ENCODE measurements at regions not wholly inside any gene's neighbourhood (a gene's known extent, or its start where the extent isn't known, plus 50 kb on each side); places are given as distances from the start of the nearest gene placed in this dataset.
"Not testable (repeated sequence)": the region's sequence is repeated elsewhere in the genome, so short reads cannot be mapped to it uniquely, and the experiment has no call there.

GRCh38 chr7:9125246-9125645 is 691.8 kb downstream of the NXPH1 start:
- Mint-ChIP-seq H3K4me1 (no peaks in the 10 kb centered on the region), H3K36me3 (no peaks in the 10 kb centered on the region), H3K27me3 (no peaks in the 10 kb centered on the region), H3K9me3 (peaks cover 0 to 11% (median 2%) of the 10 kb centered on the region in 11 donors), H3K27ac (no peak overlapping the region), H3K4me3 (no peak overlapping the region)
- ATAC-seq (no peak), DNase-seq (no peak)
- Histone ChIP-seq H3K27ac (ENCODE audit: low read depth, low read length) (no peak overlapping the region), H3K4me3 (ENCODE audit: low read length) (no peak overlapping the region), H3K36me3 (ENCODE audit: control insufficient read depth in 2 of 3, insufficient read depth in 3 of 3, low read length in 3 of 3) (no peaks in the 10 kb centered on the region), H3K9me3 (ENCODE audit: control insufficient read depth in 2 of 3, low read length in 3 of 3) (no peaks in the 10 kb centered on the region), H3K4me1 (ENCODE audit: control insufficient read depth in 2 of 2, insufficient read depth in 2 of 2, low read length in 2 of 2) (no peaks in the 10 kb centered on the region), H3K27me3 (ENCODE audit: control insufficient read depth in 2 of 2, insufficient read depth in 2 of 2, low read length in 2 of 2) (no peaks in the 10 kb centered on the region)
- intact Hi-C loops (cut with micrococcal nuclease) = no loop called here
- ChIA-PET POLR2A (no interaction called here), CTCF (no interaction called here)

DNA sequence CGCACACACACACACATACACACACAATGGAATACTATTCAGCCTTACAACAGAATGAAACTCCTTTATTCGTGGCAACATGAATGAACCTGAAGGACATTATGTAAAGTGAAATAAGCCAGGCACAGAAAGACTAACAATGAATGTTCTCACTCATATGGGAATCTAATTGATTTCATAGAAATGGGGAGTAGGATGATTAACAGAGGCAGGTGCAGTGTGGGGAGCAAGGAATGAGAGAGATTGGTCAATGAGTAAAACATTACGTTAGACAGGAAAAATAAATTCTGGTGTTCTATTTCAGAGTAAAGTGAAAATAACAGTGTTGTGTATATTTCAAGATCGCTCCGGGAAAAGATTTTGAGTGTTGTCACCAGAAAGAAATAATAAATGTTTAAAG is 694.5 kb downstream of the NXPH1 start:
- H3K4me1 Mint-ChIP-seq = no peaks in the 10 kb centered on the region
- DNase-seq (no peak), ATAC-seq (no peak)
- H3K4me1 ChIP-seq (ENCODE audit: control insufficient read depth in 2 of 2, insufficient read depth in 2 of 2, low read length in 2 of 2) = no peaks in the 10 kb centered on the region
- intact Hi-C loops (cut with micrococcal nuclease) = no loop called here
- H3K36me3 ChIP-seq (ENCODE audit: control insufficient read depth in 2 of 3, insufficient read depth in 3 of 3, low read length in 3 of 3) = no peaks in the 10 kb centered on the region
- no peaks in the 10 kb centered on the region for H3K9me3 ChIP-seq (ENCODE audit: control insufficient read depth in 2 of 3, low read length in 3 of 3)
- H3K9me3 Mint-ChIP-seq = peaks cover 0 to 29% (median 4%) of the 10 kb centered on the region in 11 donors
- H3K27me3 Mint-ChIP-seq = no peaks in the 10 kb centered on the region
- H3K4me3 ChIP-seq (ENCODE audit: low read length) = no peak overlapping the region
- ChIA-PET POLR2A (no interaction called here), CTCF (no interaction called here)
- H3K27ac ChIP-seq (ENCODE audit: low read depth, low read length) = no peak overlapping the region
- no peak overlapping the region for H3K27ac Mint-ChIP-seq
- no peak overlapping the region for H3K4me3 Mint-ChIP-seq
- H3K27me3 ChIP-seq (ENCODE audit: control insufficient read depth in 2 of 2, insufficient read depth in 2 of 2, low read length in 2 of 2) = no peaks in the 10 kb centered on the region
- no peaks in the 10 kb centered on the region for H3K36me3 Mint-ChIP-seq

GRCh38 chr7:9148687-9149086 is 715.3 kb downstream of the NXPH1 start:
- peaks cover 0 to 5% (median 3%) of the 10 kb centered on the region in 11 donors for H3K9me3 Mint-ChIP-seq
- Histone ChIP-seq H3K4me3 (ENCODE audit: low read length) (no peak overlapping the region), H3K9me3 (ENCODE audit: control insufficient read depth in 2 of 3, low read length in 3 of 3) (peaks cover 0 to 5% (median 0%) of the 10 kb centered on the region in 3 experiments), H3K36me3 (ENCODE audit: control insufficient read depth in 2 of 3, insufficient read depth in 3 of 3, low read length in 3 of 3) (no peaks in the 10 kb centered on the region), H3K27ac (ENCODE audit: low read depth, low read length) (no peak overlapping the region), H3K27me3 (ENCODE audit: control insufficient read depth in 2 of 2, insufficient read depth in 2 of 2, low read length in 2 of 2) (no peaks in the 10 kb centered on the region), H3K4me1 (ENCODE audit: control insufficient read depth in 2 of 2, insufficient read depth in 2 of 2, low read length in 2 of 2) (no peaks in the 10 kb centered on the region)
- no peak overlapping the region for H3K4me3 Mint-ChIP-seq
- intact Hi-C loops (cut with micrococcal nuclease) = no loop called here
- DNase-seq = no peak
- ATAC-seq = no peak
- ChIA-PET POLR2A (no interaction called here), CTCF (no interaction called here)
- no peaks in the 10 kb centered on the region for H3K27me3 Mint-ChIP-seq
- H3K27ac Mint-ChIP-seq = no peak overlapping the region
- H3K4me1 Mint-ChIP-seq = no peaks in the 10 kb centered on the region
- no peaks in the 10 kb centered on the region for H3K36me3 Mint-ChIP-seq

- no peak for ATAC-seq
- no peaks in the 10 kb centered on the region for H3K4me1 Mint-ChIP-seq
- intact Hi-C loops (cut with micrococcal nuclease) = no loop called here
- Histone ChIP-seq H3K27me3 (ENCODE audit: control insufficient read depth in 2 of 2, insufficient read depth in 2 of 2, low read length in 2 of 2) (no peaks in the 10 kb centered on the region), H3K4me1 (ENCODE audit: control insufficient read depth in 2 of 2, insufficient read depth in 2 of 2, low read length in 2 of 2) (no peaks in the 10 kb centered on the region), H3K9me3 (ENCODE audit: control insufficient read depth in 2 of 3, low read length in 3 of 3) (peaks cover 0 to 5% (median 0%) of the 10 kb centered on the region in 3 experiments), H3K27ac (ENCODE audit: low read depth, low read length) (no peak overlapping the region), H3K4me3 (ENCODE audit: low read length) (no peak overlapping the region), H3K36me3 (ENCODE audit: control insufficient read depth in 2 of 3, insufficient read depth in 3 of 3, low read length in 3 of 3) (no peaks in the 10 kb centered on the region)
- no peaks in the 10 kb centered on the region for H3K36me3 Mint-ChIP-seq
- ChIA-PET POLR2A (no interaction called here), CTCF (no interaction called here)
- no peak overlapping the region for H3K27ac Mint-ChIP-seq
- H3K4me3 Mint-ChIP-seq = no peak overlapping the region
- H3K9me3 Mint-ChIP-seq = peaks cover 0 to 12% (median 5%) of the 10 kb centered on the region in 11 donors
- no peaks in the 10 kb centered on the region for H3K27me3 Mint-ChIP-seq
- no peak for DNase-seq
Measured at GRCh38 chr7:9149499-9150082, 716.2 kb downstream of the NXPH1 start.

DNA sequence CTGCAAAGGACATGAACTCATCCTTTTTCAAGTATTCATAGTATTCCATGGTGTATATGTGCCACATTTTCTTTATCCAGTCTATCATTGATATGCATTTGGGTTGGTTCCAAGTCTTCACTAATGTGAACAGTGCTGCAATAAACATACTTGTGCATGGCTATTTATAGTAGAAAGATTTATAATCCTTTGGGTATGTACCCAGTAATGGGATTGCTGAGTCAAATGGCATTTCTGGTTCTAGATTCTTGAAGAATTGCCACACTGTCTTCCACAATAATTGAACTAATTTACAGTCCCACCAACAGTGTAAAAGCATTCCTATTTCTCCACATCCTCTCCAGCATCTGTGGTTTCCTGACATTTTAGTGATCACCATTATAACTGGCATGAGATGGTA is 730.3 kb downstream of the NXPH1 start:
- DNase-seq; H3K27me3 ChIP-seq (ENCODE audit: control insufficient read depth in 2 of 2, insufficient read depth in 2 of 2, low read length in 2 of 2); H3K4me3 Mint-ChIP-seq; H3K9me3 ChIP-seq (ENCODE audit: control insufficient read depth in 2 of 3, low read length in 3 of 3); H3K27me3 Mint-ChIP-seq; H3K27ac Mint-ChIP-seq; H3K4me1 Mint-ChIP-seq; H3K4me3 ChIP-seq (ENCODE audit: low read length); intact Hi-C loops (cut with micrococcal nuclease); H3K36me3 ChIP-seq (ENCODE audit: control insufficient read depth in 2 of 3, insufficient read depth in 3 of 3, low read length in 3 of 3); ATAC-seq; H3K36me3 Mint-ChIP-seq; H3K4me1 ChIP-seq (ENCODE audit: control insufficient read depth in 2 of 2, insufficient read depth in 2 of 2, low read length in 2 of 2); H3K27ac ChIP-seq (ENCODE audit: low read depth, low read length); POLR2A ChIA-PET: not testable (repeated sequence)
- CTCF ChIA-PET = interaction anchor here (0.7 kb wide), 1 partner anchor 1151 kb away, joined by 3 read pairs; no protein-coding TSS in a partner anchor
- peaks cover 0 to 25% (median 6%) of the 10 kb centered on the region in 11 donors for H3K9me3 Mint-ChIP-seq

GRCh38 chr7:9175871-9176270 is 742.5 kb downstream of the NXPH1 start:
- ChIA-PET CTCF (no interaction called here), POLR2A (no interaction called here)
- DNase-seq = no peak
- Histone ChIP-seq H3K4me1 (ENCODE audit: control insufficient read depth in 2 of 2, insufficient read depth in 2 of 2, low read length in 2 of 2) (no peaks in the 10 kb centered on the region), H3K4me3 (ENCODE audit: low read length) (no peak overlapping the region), H3K27ac (ENCODE audit: low read depth, low read length) (no peak overlapping the region), H3K9me3 (ENCODE audit: control insufficient read depth in 2 of 3, low read length in 3 of 3) (no peaks in the 10 kb centered on the region), H3K36me3 (ENCODE audit: control insufficient read depth in 2 of 3, insufficient read depth in 3 of 3, low read length in 3 of 3) (no peaks in the 10 kb centered on the region), H3K27me3 (ENCODE audit: control insufficient read depth in 2 of 2, insufficient read depth in 2 of 2, low read length in 2 of 2) (no peaks in the 10 kb centered on the region)
- intact Hi-C loops (cut with micrococcal nuclease) = no loop called here
- no peaks in the 10 kb centered on the region for H3K36me3 Mint-ChIP-seq
- no peaks in the 10 kb centered on the region for H3K27me3 Mint-ChIP-seq
- no peak for ATAC-seq
- peaks cover 0 to 23% (median 6%) of the 10 kb centered on the region in 11 donors for H3K9me3 Mint-ChIP-seq
- H3K4me1 Mint-ChIP-seq = no peaks in the 10 kb centered on the region
- no peak overlapping the region for H3K4me3 Mint-ChIP-seq
- no peak overlapping the region for H3K27ac Mint-ChIP-seq

GRCh38 chr7:9181356-9181755 is 747.9 kb downstream of the NXPH1 start:
- ChIA-PET CTCF (no interaction called here), POLR2A (no interaction called here)
- H3K9me3 Mint-ChIP-seq = peaks cover 0 to 29% (median 0%) of the 10 kb centered on the region in 11 donors
- no peak overlapping the region for H3K4me3 ChIP-seq (ENCODE audit: low read length)
- no peaks in the 10 kb centered on the region for H3K4me1 ChIP-seq (ENCODE audit: control insufficient read depth in 2 of 2, insufficient read depth in 2 of 2, low read length in 2 of 2)
- H3K27me3 Mint-ChIP-seq = no peaks in the 10 kb centered on the region
- intact Hi-C loops (cut with micrococcal nuclease) = no loop called here
- H3K36me3 ChIP-seq (ENCODE audit: control insufficient read depth in 2 of 3, insufficient read depth in 3 of 3, low read length in 3 of 3) = no peaks in the 10 kb centered on the region
- no peaks in the 10 kb centered on the region for H3K27me3 ChIP-seq (ENCODE audit: control insufficient read depth in 2 of 2, insufficient read depth in 2 of 2, low read length in 2 of 2)
- H3K36me3 Mint-ChIP-seq = no peaks in the 10 kb centered on the region
- H3K4me1 Mint-ChIP-seq = no peaks in the 10 kb centered on the region
- no peak for DNase-seq
- no peak for ATAC-seq
- no peak overlapping the region for H3K27ac Mint-ChIP-seq
- no peaks in the 10 kb centered on the region for H3K9me3 ChIP-seq (ENCODE audit: control insufficient read depth in 2 of 3, low read length in 3 of 3)
- no peak overlapping the region for H3K4me3 Mint-ChIP-seq
- H3K27ac ChIP-seq (ENCODE audit: low read depth, low read length) = no peak overlapping the region

All from naive thymus-derived CD4-positive, alpha-beta T cell (primary cell).